ENCODE measurements at regions not wholly inside any gene's neighbourhood (a gene's known extent, or its start where the extent isn't known, plus 50 kb on each side); places are given as distances from the start of the nearest gene placed in this dataset.
A peak's percentile ranks its signal among the peaks of the same experiment; 100 is the strongest.

GRCh38 chr18:10059610-10060468 lies 146.0 kb downstream of the VAPA start:
- DNase-seq = no peak

- DNase-seq = no peak
Measured at GRCh38 chr18:10060469-10060782, 146.6 kb downstream of the VAPA start.

GRCh38 chr18:10060841-10061240 lies 147.0 kb downstream of the VAPA start:
- no peak for DNase-seq

GRCh38 chr18:10061566-10062140 lies 147.8 kb downstream of the VAPA start:
- DNase-seq = no peak

- DNase-seq = no peak
Measured at GRCh38 chr18:10062302-10063300, 148.8 kb downstream of the VAPA start.

- DNase-seq = no peak
Measured at GRCh38 chr18:10063489-10063888, 149.7 kb downstream of the VAPA start.

GRCh38 chr18:10064267-10064666 lies 150.5 kb downstream of the VAPA start:
- no peak for DNase-seq

GRCh38 chr18:10065296-10065695 lies 151.5 kb downstream of the VAPA start:
- DNase-seq = no peak

- no peak for DNase-seq
Measured at GRCh38 chr18:10067670-10068659, 154.1 kb downstream of the VAPA start.

GRCh38 chr18:10068766-10069567 lies 155.2 kb downstream of the VAPA start:
- DNase-seq = no peak

GRCh38 chr18:10070561-10071000 lies 156.8 kb downstream of the VAPA start:
- no peak for DNase-seq

- no peak for DNase-seq
Measured at GRCh38 chr18:10072671-10073175, 158.9 kb downstream of the VAPA start.

- DNase-seq = no peak
Measured at GRCh38 chr18:10074110-10074509, 160.3 kb downstream of the VAPA start.

- no peak for DNase-seq
Measured at GRCh38 chr18:10074728-10075127, 160.9 kb downstream of the VAPA start.

GRCh38 chr18:10076502-10077030 lies 162.8 kb downstream of the VAPA start:
- DNase-seq = no peak

GRCh38 chr18:10077986-10078385 lies 164.2 kb downstream of the VAPA start:
- no peak for DNase-seq

GRCh38 chr18:10080372-10080771 lies 166.6 kb downstream of the VAPA start:
- no peak for DNase-seq

GRCh38 chr18:10081492-10081891 lies 167.7 kb downstream of the VAPA start:
- DNase-seq = peak; percentile 29

GRCh38 chr18:10085416-10085815 lies 171.6 kb downstream of the VAPA start:
- no peak for DNase-seq

- DNase-seq = no peak
Measured at GRCh38 chr18:10085876-10086275, 172.1 kb downstream of the VAPA start.
